Keratinocyte (primary cell): ENCODE measurements at regions not wholly inside any gene's neighbourhood (a gene's known extent, or its start where the extent isn't known, plus 50 kb on each side); places are given as distances from the start of the nearest gene placed in this dataset.

ENCODE experiments used
- DNase-seq: peaks from one replicate; pipeline ENCODE4 v3.0.0-alpha.2; 2011; ENCODE audit warnings: low read depth, missing footprints, low spot score
- FAIRE-seq: peaks from 2 replicates; lab custom pipeline; 2011; peaks lifted over from hg19 to GRCh38; lab: Jason Lieb, UNC
- H2AFZ ChIP-seq: 2 replicates; pipeline ENCODE4 v1.6.0; 2012; ENCODE audit warnings: low read length, control low read depth, inconsistent platforms; ENCODE audit not compliant: control insufficient read depth
- H3K27ac ChIP-seq: 2 replicates; pipeline ENCODE4 v1.5.1; 2011; ENCODE audit warnings: low read length; ENCODE audit not compliant: control insufficient read depth, insufficient read depth
- H3K27me3 ChIP-seq: 3 replicates; pipeline ENCODE4 v1.6.0; 2011; ENCODE audit warnings: low read length; ENCODE audit not compliant: control insufficient read depth, insufficient read depth; ENCODE audit errors: extremely low read depth
- H3K36me3 ChIP-seq, 2 experiments: 2 replicates in 1 of 2; 3 replicates in 1 of 2; pipeline ENCODE4 v1.5.1; 2011; ENCODE audit warnings: low read length in 2 of 2, mild to moderate bottlenecking in 1 of 2; ENCODE audit not compliant: control insufficient read depth in 2 of 2, insufficient read depth in 2 of 2; ENCODE audit errors: extremely low read depth in 1 of 2
- H3K4me1 ChIP-seq: 3 replicates; pipeline ENCODE4 v1.5.1; 2011; ENCODE audit warnings: low read length; ENCODE audit not compliant: control insufficient read depth, insufficient read depth; ENCODE audit errors: extremely low read depth
- H3K4me2 ChIP-seq: 3 replicates; pipeline ENCODE4 v1.6.0; 2011; ENCODE audit warnings: low read depth, low read length; ENCODE audit not compliant: control insufficient read depth, insufficient read depth; ENCODE audit errors: extremely low read depth
- H3K4me3 ChIP-seq, 3 experiments: fragments of 200-600 bp in 1 of 3; sonication (generic) in 1 of 3; 2 replicates in 2 of 3; 3 replicates in 1 of 3; pipeline ENCODE4 v1.5.1; 2011 to 2016; ENCODE audit warnings: low read length in 3 of 3, mild to moderate bottlenecking in 3 of 3, control low read depth in 2 of 3, inconsistent platforms in 1 of 3, low read depth in 1 of 3, mixed read lengths in 1 of 3, mixed run types in 1 of 3, moderate library complexity in 1 of 3; ENCODE audit not compliant: control insufficient read depth in 2 of 3, insufficient read depth in 2 of 3; ENCODE audit errors: extremely low read depth in 1 of 3
- H3K79me2 ChIP-seq: 2 replicates; pipeline ENCODE4 v1.6.0; 2012; ENCODE audit warnings: low read length; ENCODE audit not compliant: control insufficient read depth, insufficient read depth
- H3K9ac ChIP-seq: 3 replicates; pipeline ENCODE4 v1.6.0; 2011; ENCODE audit warnings: low read length; ENCODE audit not compliant: control insufficient read depth, insufficient read depth; ENCODE audit errors: extremely low read depth
- H3K9me1 ChIP-seq: 3 replicates; pipeline ENCODE4 v1.6.0; 2011; ENCODE audit warnings: low read length; ENCODE audit not compliant: control insufficient read depth, insufficient read depth; ENCODE audit errors: extremely low read depth
- H3K9me3 ChIP-seq: 2 replicates; pipeline ENCODE4 v1.5.1; 2012; ENCODE audit warnings: low read depth, low read length; ENCODE audit not compliant: control insufficient read depth
- H4K20me1 ChIP-seq: 3 replicates; pipeline ENCODE4 v1.6.0; 2011; ENCODE audit warnings: low read length; ENCODE audit not compliant: control insufficient read depth, insufficient read depth; ENCODE audit errors: extremely low read depth
- CTCF ChIP-seq, 3 experiments: IDR thresholded peaks in 1 of 3; conservative IDR thresholded peaks in 1 of 3; optimal IDR thresholded peaks in 1 of 3; 2 replicates in 2 of 3; 3 replicates in 1 of 3; pipeline versions ENCODE3 to v1.5.1; 2011; ENCODE audit warnings: low read length in 3 of 3, mild to moderate bottlenecking in 3 of 3, moderate library complexity in 2 of 3, control low read depth in 1 of 3, inconsistent platforms in 1 of 3; ENCODE audit not compliant: insufficient read depth in 2 of 3; ENCODE audit errors: extremely low read depth in 1 of 3
- EZH2 ChIP-seq: IDR thresholded peaks from one replicate; pipeline ENCODE4 v1.6.1; 2012; ENCODE audit warnings: inconsistent platforms, mild to moderate bottlenecking, low read length, moderate library complexity
- dilution Hi-C: fragments of 300-500 bp; cut with MboI; formaldehyde crosslinking; loops from one replicate; pipeline ENCODE4 v1.7.0; 2020; ENCODE audit warnings: low sequenced_read_pairs; ENCODE audit not compliant: extremely low pct_ligation_motif_present

GRCh38 chr4:156556336-156556735 lies 415.3 kb downstream of the PDGFC start:
- no peak for FAIRE-seq
- Histone ChIP-seq H3K27ac (no peak overlapping the region), H3K9ac (no peak overlapping the region), H3K36me3 (no peaks in the 10 kb centered on the region), H3K9me1 (no peaks in the 10 kb centered on the region), H3K4me3 (no peak overlapping the region), H3K79me2 (no peaks in the 10 kb centered on the region), H3K4me2 (no peak overlapping the region), H3K9me3 (no peaks in the 10 kb centered on the region), H2AFZ (no peak overlapping the region), H3K4me1 (no peaks in the 10 kb centered on the region), H3K27me3 (no peaks in the 10 kb centered on the region), H4K20me1 (no peaks in the 10 kb centered on the region)
- DNase-seq: no peak
- TF ChIP-seq EZH2 (no peak), CTCF (optimal IDR thresholded peaks at IDR 0.05 in 1 of 3, IDR thresholded peaks at IDR 0.05 in 1 of 3, conservative IDR thresholded peaks at IDR 0.05 in 1 of 3; ENCODE audit: extremely low read depth in 1 of 3, insufficient read depth in 2 of 3, low read length in 3 of 3) (no peak)
- dilution Hi-C loops: no loop called here

- Histone ChIP-seq H3K27ac (no peak overlapping the region), H3K9ac (no peak overlapping the region), H3K36me3 (no peaks in the 10 kb centered on the region), H2AFZ (no peak overlapping the region), H3K4me1 (no peaks in the 10 kb centered on the region), H3K27me3 (no peaks in the 10 kb centered on the region), H3K79me2 (no peaks in the 10 kb centered on the region), H3K9me1 (no peaks in the 10 kb centered on the region), H3K4me2 (no peak overlapping the region), H4K20me1 (no peaks in the 10 kb centered on the region), H3K9me3 (no peaks in the 10 kb centered on the region), H3K4me3 (no peak overlapping the region)
- no peak for TF ChIP-seq CTCF (optimal IDR thresholded peaks at IDR 0.05 in 1 of 3, IDR thresholded peaks at IDR 0.05 in 1 of 3, conservative IDR thresholded peaks at IDR 0.05 in 1 of 3; ENCODE audit: extremely low read depth in 1 of 3, insufficient read depth in 2 of 3, low read length in 3 of 3)
- TF ChIP-seq EZH2: no peak
- FAIRE-seq (no peak), DNase-seq (no peak)
- dilution Hi-C loops: no loop called here
Observed at GRCh38 chr4:156553659-156554058, 417.9 kb downstream of the PDGFC start.
